HUES64 (cell line): ENCODE measurements at regions not wholly inside any gene's neighbourhood (a gene's known extent, or its start where the extent isn't known, plus 50 kb on each side); places are given as distances from the start of the nearest gene placed in this dataset.

Experiments used
- H3K27ac ChIP-seq: 2 replicates; pipeline ENCODE4 v1.7.0; 2013; ENCODE audit warnings: low read depth, low read length, inconsistent platforms
- H3K27me3 ChIP-seq: 2 replicates; pipeline ENCODE4 v1.6.1; 2013; ENCODE audit warnings: mild to moderate bottlenecking, low read length; ENCODE audit not compliant: insufficient read depth
- H3K36me3 ChIP-seq: 2 replicates; pipeline ENCODE4 v1.6.1; 2013; ENCODE audit warnings: mild to moderate bottlenecking, low read length; ENCODE audit not compliant: insufficient read depth
- H3K4me1 ChIP-seq: 2 replicates; pipeline ENCODE4 v1.6.1; 2013; ENCODE audit warnings: mild to moderate bottlenecking, low read length, moderate library complexity; ENCODE audit not compliant: insufficient read depth
- H3K4me3 ChIP-seq: 2 replicates; pipeline ENCODE4 v1.5.1; 2013; ENCODE audit warnings: mild to moderate bottlenecking, low read length, moderate library complexity
- H3K9ac ChIP-seq: 2 replicates; pipeline ENCODE4 v1.6.1; 2013; ENCODE audit warnings: mild to moderate bottlenecking, low read depth, low read length
- H3K9me3 ChIP-seq: 2 replicates; pipeline ENCODE4 v1.6.1; 2013; ENCODE audit warnings: low read depth, low read length; ENCODE audit not compliant: insufficient read depth
- WGBS: fragments of 150-250, 120-280 bp; methylation state at CpG from one replicate; pipeline ENCODE4 v1.1.7; 2013; ENCODE audit warnings: missing lambda C conversion rate; 5-methylcytosine and 5-hydroxymethylcytosine counted together

GRCh38 chr4:43983610-43984009 is 465.0 kb downstream of the KCTD8 start:
- WGBS: 89% methylated on average over 1 of the region's 1 CpG
- Histone ChIP-seq H3K4me3 (no peak overlapping the region), H3K9me3 (no peaks in the 10 kb centered on the region), H3K27me3 (no peaks in the 10 kb centered on the region), H3K9ac (no peak overlapping the region), H3K4me1 (no peaks in the 10 kb centered on the region), H3K36me3 (no peaks in the 10 kb centered on the region), H3K27ac (no peak overlapping the region)

GRCh38 chr4:43987331-43987944 is 461.2 kb downstream of the KCTD8 start:
- no peaks in the 10 kb centered on the region for H3K27me3 ChIP-seq
- 91% methylated on average over 9 of the region's 9 CpGs for WGBS
- peaks cover 20% of the 10 kb centered on the region for H3K4me1 ChIP-seq
- H3K4me3 ChIP-seq: no peak overlapping the region
- H3K27ac ChIP-seq: no peak overlapping the region
- no peaks in the 10 kb centered on the region for H3K9me3 ChIP-seq
- no peak overlapping the region for H3K9ac ChIP-seq
- no peaks in the 10 kb centered on the region for H3K36me3 ChIP-seq

- H3K27me3 ChIP-seq: no peaks in the 10 kb centered on the region
- H3K9ac ChIP-seq: no peak overlapping the region
- H3K9me3 ChIP-seq: no peaks in the 10 kb centered on the region
- H3K27ac ChIP-seq: no peak overlapping the region
- H3K36me3 ChIP-seq: no peaks in the 10 kb centered on the region
- no peak overlapping the region for H3K4me3 ChIP-seq
- WGBS: 93% methylated on average over 7 of the region's 7 CpGs
- peaks cover 31% of the 10 kb centered on the region for H3K4me1 ChIP-seq
Observed at GRCh38 chr4:43990551-43990950, 458.1 kb downstream of the KCTD8 start.

GRCh38 chr4:43990963-43991362 is 457.6 kb downstream of the KCTD8 start:
- peaks cover 31% of the 10 kb centered on the region for H3K4me1 ChIP-seq

GRCh38 chr4:43992552-43992951 is 456.1 kb downstream of the KCTD8 start:
- Histone ChIP-seq H3K9me3 (no peaks in the 10 kb centered on the region), H3K27me3 (no peaks in the 10 kb centered on the region), H3K9ac (no peak overlapping the region), H3K4me1 (peaks cover 31% of the 10 kb centered on the region), H3K27ac (no peak overlapping the region), H3K4me3 (no peak overlapping the region), H3K36me3 (no peaks in the 10 kb centered on the region)
- 38% methylated on average over 3 of the region's 3 CpGs for WGBS

More at GRCh38 chr4:43990963-43991362, 457.6 kb downstream of the KCTD8 start:
- H3K27ac ChIP-seq: no peak overlapping the region
- no peak overlapping the region for H3K4me3 ChIP-seq
- H3K36me3 ChIP-seq: no peaks in the 10 kb centered on the region
- H3K9ac ChIP-seq: no peak overlapping the region
- H3K27me3 ChIP-seq: no peaks in the 10 kb centered on the region
- no peaks in the 10 kb centered on the region for H3K9me3 ChIP-seq
- WGBS: 91% methylated on average over 3 of the region's 3 CpGs

GRCh38 chr4:43993196-43993902 is 455.3 kb downstream of the KCTD8 start:
- 94% methylated on average over 1 of the region's 2 CpGs for WGBS
- Histone ChIP-seq H3K36me3 (no peaks in the 10 kb centered on the region), H3K4me1 (peaks cover 31% of the 10 kb centered on the region), H3K27me3 (no peaks in the 10 kb centered on the region), H3K4me3 (no peak overlapping the region), H3K9ac (no peak overlapping the region), H3K9me3 (no peaks in the 10 kb centered on the region), H3K27ac (no peak overlapping the region)

GRCh38 chr4:43999669-44000068 is 448.9 kb downstream of the KCTD8 start:
- Histone ChIP-seq H3K27ac (no peak overlapping the region), H3K4me1 (no peaks in the 10 kb centered on the region), H3K4me3 (no peak overlapping the region), H3K27me3 (no peaks in the 10 kb centered on the region), H3K9ac (no peak overlapping the region), H3K36me3 (no peaks in the 10 kb centered on the region), H3K9me3 (no peaks in the 10 kb centered on the region)
- no CpG with 5 or more reads among the region's 1 CpG for WGBS

- Histone ChIP-seq H3K9me3 (no peaks in the 10 kb centered on the region), H3K27ac (no peak overlapping the region), H3K4me3 (no peak overlapping the region), H3K36me3 (no peaks in the 10 kb centered on the region), H3K9ac (no peak overlapping the region), H3K27me3 (no peaks in the 10 kb centered on the region), H3K4me1 (no peaks in the 10 kb centered on the region)
- 93% methylated on average over 5 of the region's 5 CpGs for WGBS
Observed at GRCh38 chr4:44002368-44002767, 446.2 kb downstream of the KCTD8 start.

GRCh38 chr4:44016570-44017421 is 431.8 kb downstream of the KCTD8 start:
- 96% methylated on average over 18 of the region's 18 CpGs for WGBS
- Histone ChIP-seq H3K9ac (no peak overlapping the region), H3K9me3 (no peaks in the 10 kb centered on the region), H3K4me1 (no peaks in the 10 kb centered on the region), H3K27me3 (no peaks in the 10 kb centered on the region), H3K4me3 (no peak overlapping the region), H3K36me3 (no peaks in the 10 kb centered on the region), H3K27ac (no peak overlapping the region)

GRCh38 chr4:44017422-44017739 is 431.2 kb downstream of the KCTD8 start:
- H3K4me1 ChIP-seq: no peaks in the 10 kb centered on the region
- 95% methylated on average over 3 of the region's 3 CpGs for WGBS
- no peak overlapping the region for H3K4me3 ChIP-seq
- no peaks in the 10 kb centered on the region for H3K36me3 ChIP-seq
- H3K27ac ChIP-seq: no peak overlapping the region
- H3K9me3 ChIP-seq: no peaks in the 10 kb centered on the region
- H3K27me3 ChIP-seq: no peaks in the 10 kb centered on the region
- H3K9ac ChIP-seq: no peak overlapping the region

GRCh38 chr4:44019721-44020120 is 428.9 kb downstream of the KCTD8 start:
- no peak overlapping the region for H3K27ac ChIP-seq
- H3K36me3 ChIP-seq: no peaks in the 10 kb centered on the region
- H3K27me3 ChIP-seq: no peaks in the 10 kb centered on the region
- WGBS: 100% methylated on average over 1 of the region's 1 CpG
- H3K4me3 ChIP-seq: no peak overlapping the region
- H3K9ac ChIP-seq: no peak overlapping the region
- H3K9me3 ChIP-seq: no peaks in the 10 kb centered on the region
- no peaks in the 10 kb centered on the region for H3K4me1 ChIP-seq
